Heart left ventricle (tissue), 16 donors: ENCODE measurements at regions not wholly inside any gene's neighbourhood (a gene's known extent, or its start where the extent isn't known, plus 50 kb on each side); places are given as distances from the start of the nearest gene placed in this dataset.

Experiments
- ATAC-seq, 4 donors: fragments of 200-7000 bp; cut with Tn5 transposase; one replicate each; pipeline ENCODE4 v1.9.1; 2020 to 2022; ENCODE audit warnings: moderate library complexity in 4 of 4, mild to moderate bottlenecking in 3 of 4, moderate number of reproducible peaks in 1 of 4
- DNase-seq, 5 donors: peaks; one replicate each; pipeline ENCODE4 v3.0.0-alpha.2; 2020
- H3K27ac ChIP-seq, 12 donors: fragments of 200-600 bp; sonication (generic) in 4 of 12; one replicate each; pipeline versions ENCODE4 v1.5.0 to v1.8.0; 2016 to 2022; ENCODE audit warnings: mild to moderate bottlenecking in 2 of 12
- H3K27me3 ChIP-seq, 9 donors: fragments of 200-600 bp; sonication (generic) in 2 of 9; one replicate each; pipeline versions ENCODE4 v1.5.1 to v1.8.0; 2016 to 2022; ENCODE audit warnings: mild to moderate bottlenecking in 3 of 9
- H3K36me3 ChIP-seq, 9 donors: fragments of 200-600 bp; sonication (generic) in 2 of 9; one replicate each; pipeline versions ENCODE4 v1.5.0 to v1.8.0; 2018 to 2022; ENCODE audit warnings: mild to moderate bottlenecking in 2 of 9
- H3K4me1 ChIP-seq, 12 donors: fragments of 200-600 bp; sonication (generic) in 4 of 12; one replicate each; pipeline versions ENCODE4 v1.5.0 to v1.8.0; 2016 to 2022; ENCODE audit warnings: mild to moderate bottlenecking in 3 of 12
- H3K4me3 ChIP-seq, 12 donors: fragments of 200-600 bp; sonication (generic) in 4 of 12; one replicate each; pipeline versions ENCODE4 v1.5.0 to v1.8.0; 2017 to 2022; ENCODE audit warnings: mild to moderate bottlenecking in 9 of 12, moderate library complexity in 4 of 12
- H3K9me3 ChIP-seq, 12 donors: fragments of 200-600 bp; sonication (generic) in 4 of 12; one replicate each; pipeline versions ENCODE4 v1.5.0 to v1.8.0; 2016 to 2022; ENCODE audit warnings: mild to moderate bottlenecking in 1 of 12
- CTCF ChIP-seq, 12 donors: fragments of 200-600 bp; sonication (generic) in 4 of 12; IDR thresholded peaks; one replicate each; pipeline versions ENCODE4 v1.5.0 to v1.8.0; 2018 to 2022; ENCODE audit warnings: antibody characterized with exemption in 12 of 12, mild to moderate bottlenecking in 5 of 12
- POLR2A ChIP-seq, 2 donors: fragments of 450-650 bp; IDR thresholded peaks; one replicate each; pipeline ENCODE4 v1.6.1; 2017; ENCODE audit warnings: antibody characterized with exemption in 2 of 2, mild to moderate bottlenecking in 2 of 2, moderate library complexity in 2 of 2
- WGBS, 4 donors: extraction: QIAGEN DNeasy Blood & Tissue Kit in 2 of 4; methylation state at CpG; one replicate each; pipeline versions ENCODE4 v1.1.5 to v1.1.7; 2013 to 2018; 5-methylcytosine and 5-hydroxymethylcytosine counted together
- intact Hi-C, 10 donors: fragments of 100-400 bp; cut with DNase I; formaldehyde crosslinking; loops; one replicate each; pipeline versions ENCODE4 v1.11.1 to v1.14.2; 2022
- donor health status: ischemic (EF 13 %, LVEDD 7.1; RV severe dilation, severe dysfunction).
- donor health status: healthy with polysubstance abuse.
- donor health status: DM: no; HTN: yes; CAD: no.
- donor health status: DM: no; HTN: no; CAD: no.
- donor health status: ischemic (EF 25% LVEDD 6.9; RV normal size, moderate dysfunction).
- donor health status: ischemic (EF 25% LVEDD 5.7; RV mildly dilated, moderate dysfunction).
- donor health status: healthy.
- donor health status: DM: yes; HTN: yes; CAD: no.
- donor health status: ischemic (EF 35%, LVEDD 5.7; RV mildly dilated, moderate dysfunction).
- donor health status: nonischemic (EF 11% LVEDD 7.7; RV severe dilation, severe dysfunction).
- donor health status: DM: yes; HTN: yes; CAD: no.
- donor health status: PGD.
- donor health status: ischemic (EF 29% LVEDD 5.4; RV normal size, mild dysfunction).
- donor health status: nonischemic (EF 23%, LVEDD 6.1; RV moderate dilation, normal function).

- TF ChIP-seq CTCF (IDR thresholded peaks at IDR 0.05) (no peak), POLR2A (IDR thresholded peaks at IDR 0.05) (no peak)
- DNase-seq (no peak), ATAC-seq (no peak)
- H3K27me3 ChIP-seq = no peaks in the 10 kb centered on the region
- H3K9me3 ChIP-seq = peaks cover 0 to 6% (median 0%) of the 10 kb centered on the region in 12 donors
- H3K27ac ChIP-seq = no peak overlapping the region
- no peak overlapping the region for H3K4me3 ChIP-seq
- 70 to 85% (median 78%) methylated on average over 4 of the region's 4 CpGs for WGBS, 4 donors
- no peaks in the 10 kb centered on the region for H3K4me1 ChIP-seq
- intact Hi-C loops = no loop called here
- no peaks in the 10 kb centered on the region for H3K36me3 ChIP-seq
These were observed 51.8 kb upstream of the ARX start for GRCh38 chrX:25067271-25068172.

GRCh38 chrX:25066131-25066530 lies 50.4 kb upstream of the ARX start:
- no peaks in the 10 kb centered on the region for H3K27me3 ChIP-seq
- no peak for TF ChIP-seq POLR2A (IDR thresholded peaks at IDR 0.05)
- no peak for TF ChIP-seq CTCF (IDR thresholded peaks at IDR 0.05)
- intact Hi-C loops = no loop called here
- no peaks in the 10 kb centered on the region for H3K4me1 ChIP-seq
- 51 to 83% (median 77%) methylated on average over 3 of the region's 3 CpGs for WGBS, 4 donors
- no peak overlapping the region for H3K4me3 ChIP-seq
- DNase-seq = no peak
- H3K27ac ChIP-seq = no peak overlapping the region
- H3K9me3 ChIP-seq = peaks cover 0 to 4% (median 0%) of the 10 kb centered on the region in 12 donors
- H3K36me3 ChIP-seq = no peaks in the 10 kb centered on the region
- no peak for ATAC-seq
